LNCAP (cell line): ENCODE measurements at regions not wholly inside any gene's neighbourhood (a gene's known extent, or its start where the extent isn't known, plus 50 kb on each side); places are given as distances from the start of the nearest gene placed in this dataset.

Experiments used
- TF ChIP-seq, protein P1 (sequence below): fragments of 450-650 bp; IDR thresholded peaks from 2 replicates; pipeline ENCODE4 v1.5.1; 2017; ENCODE audit warnings: mild to moderate bottlenecking

DNA sequence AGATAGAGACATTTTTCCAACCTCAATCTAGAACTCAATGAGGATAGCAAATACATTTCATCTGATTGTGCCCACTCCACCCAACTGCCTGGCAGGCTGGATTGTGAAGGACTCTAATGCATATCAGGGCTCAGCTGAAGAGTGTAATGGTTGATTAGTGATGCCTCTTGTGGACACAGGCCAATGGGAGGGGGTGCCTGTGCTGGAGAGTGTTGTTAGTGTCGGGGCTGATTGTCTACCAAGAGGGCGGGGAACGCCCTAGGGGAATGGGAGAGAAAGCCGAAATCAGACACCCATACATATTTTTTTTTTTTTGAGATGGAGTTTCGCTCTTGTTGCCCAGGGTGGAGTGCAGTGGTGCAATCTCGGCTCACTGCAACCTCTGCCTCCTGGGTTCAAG, 103.7 kb upstream of the SALL4 start:
- TF ChIP-seq, protein P1, sequence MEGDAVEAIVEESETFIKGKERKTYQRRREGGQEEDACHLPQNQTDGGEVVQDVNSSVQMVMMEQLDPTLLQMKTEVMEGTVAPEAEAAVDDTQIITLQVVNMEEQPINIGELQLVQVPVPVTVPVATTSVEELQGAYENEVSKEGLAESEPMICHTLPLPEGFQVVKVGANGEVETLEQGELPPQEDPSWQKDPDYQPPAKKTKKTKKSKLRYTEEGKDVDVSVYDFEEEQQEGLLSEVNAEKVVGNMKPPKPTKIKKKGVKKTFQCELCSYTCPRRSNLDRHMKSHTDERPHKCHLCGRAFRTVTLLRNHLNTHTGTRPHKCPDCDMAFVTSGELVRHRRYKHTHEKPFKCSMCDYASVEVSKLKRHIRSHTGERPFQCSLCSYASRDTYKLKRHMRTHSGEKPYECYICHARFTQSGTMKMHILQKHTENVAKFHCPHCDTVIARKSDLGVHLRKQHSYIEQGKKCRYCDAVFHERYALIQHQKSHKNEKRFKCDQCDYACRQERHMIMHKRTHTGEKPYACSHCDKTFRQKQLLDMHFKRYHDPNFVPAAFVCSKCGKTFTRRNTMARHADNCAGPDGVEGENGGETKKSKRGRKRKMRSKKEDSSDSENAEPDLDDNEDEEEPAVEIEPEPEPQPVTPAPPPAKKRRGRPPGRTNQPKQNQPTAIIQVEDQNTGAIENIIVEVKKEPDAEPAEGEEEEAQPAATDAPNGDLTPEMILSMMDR: no peak

DNA sequence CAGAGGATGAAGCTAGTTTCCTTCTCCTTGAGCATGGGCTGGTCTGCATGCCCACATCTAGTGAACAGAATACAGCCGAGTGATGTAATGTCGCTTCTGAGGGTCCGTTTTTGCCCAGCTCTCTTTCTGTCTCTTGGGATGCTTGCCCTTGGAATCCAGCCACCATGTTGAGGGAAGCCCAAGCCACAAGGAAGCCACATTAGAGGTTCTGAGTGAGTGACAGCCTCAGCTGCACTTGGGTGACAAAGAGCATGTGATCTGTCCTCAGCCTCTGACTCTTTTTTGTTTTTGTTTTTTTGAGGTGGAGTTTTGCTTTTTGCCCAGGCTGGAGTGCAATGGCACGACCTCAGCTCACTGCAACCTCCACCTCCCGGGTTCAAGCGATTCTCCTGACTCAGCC, 100.6 kb upstream of the SALL4 start:
- TF ChIP-seq, protein P1: no peak

DNA sequence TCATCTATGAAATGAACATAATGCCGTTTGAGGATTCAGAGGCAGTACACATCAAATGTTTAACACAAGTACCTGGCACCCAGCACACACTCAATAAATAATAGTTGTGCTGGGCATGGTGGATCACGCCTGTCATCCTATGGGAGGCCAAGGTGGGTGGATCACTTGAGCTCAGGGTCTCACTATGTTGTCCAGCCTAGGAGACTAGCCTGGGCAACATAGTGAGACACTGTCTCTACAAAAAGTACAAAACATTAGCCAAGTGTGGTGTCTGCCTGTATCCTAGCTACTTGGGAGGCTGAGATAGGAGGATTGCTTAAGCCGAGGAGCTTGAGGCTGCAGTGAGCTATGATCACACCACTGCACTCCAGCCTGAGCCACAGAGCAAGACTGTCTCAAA, 98.1 kb upstream of the SALL4 start:
- TF ChIP-seq, protein P1: no peak

DNA sequence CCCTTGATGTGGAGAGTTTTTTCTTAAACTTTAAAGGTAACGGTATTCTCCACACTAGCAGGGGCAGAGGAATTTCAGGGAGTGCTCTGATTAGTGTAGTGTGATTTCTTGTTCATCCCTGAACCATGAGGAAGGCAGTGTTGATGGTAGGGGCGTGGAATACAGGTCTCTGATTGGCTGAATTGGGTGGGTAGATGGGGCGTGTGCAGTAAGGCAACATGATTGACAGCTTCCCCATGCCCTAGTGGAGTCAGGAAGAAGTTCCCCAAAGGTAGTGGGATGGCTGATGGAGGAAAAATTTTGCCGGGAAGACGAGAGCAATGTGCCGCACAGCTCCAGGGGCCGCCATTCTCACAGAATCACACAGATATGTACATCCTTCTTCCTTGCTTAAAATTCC, 97.4 kb upstream of the SALL4 start:
- TF ChIP-seq, protein P1: no peak

DNA sequence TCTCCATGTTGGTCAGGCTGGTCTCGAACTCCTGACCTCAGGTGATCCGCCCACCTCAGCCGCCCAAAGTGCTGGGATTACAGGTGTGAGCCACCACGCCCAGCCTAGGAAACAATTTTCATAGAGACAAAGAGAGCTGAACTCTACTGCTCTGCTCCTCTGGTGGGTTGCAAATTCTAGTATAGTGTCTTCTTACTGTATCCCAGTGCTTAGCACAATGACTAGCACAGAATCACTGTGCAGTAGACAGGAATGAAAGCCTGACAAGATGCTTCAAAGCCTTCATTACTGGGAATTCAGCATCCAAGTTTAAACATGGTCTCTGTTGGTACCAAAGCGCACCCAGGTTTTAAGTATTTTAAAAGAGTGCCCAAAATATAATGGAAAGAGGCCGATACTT, 96.5 kb upstream of the SALL4 start:
- TF ChIP-seq, protein P1: no peak

DNA sequence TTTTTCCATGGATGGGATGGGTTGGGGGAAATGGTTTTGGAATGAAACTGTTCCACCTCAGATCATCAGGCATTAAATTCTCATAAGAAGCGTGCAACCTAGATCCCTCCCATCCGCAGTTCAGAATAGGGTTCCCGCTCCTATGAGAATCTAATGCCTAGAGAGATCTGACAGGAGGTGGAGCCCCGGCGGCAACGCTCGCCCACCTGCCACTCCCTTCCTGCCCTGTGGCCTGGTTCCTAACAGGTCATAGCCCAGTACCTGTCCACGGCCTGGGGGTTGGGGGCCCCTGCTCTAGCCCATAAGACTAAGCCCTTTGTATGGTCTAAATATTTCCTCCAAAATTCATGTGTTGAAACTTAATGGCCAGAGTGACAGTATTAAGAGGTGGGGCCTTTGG, 92.3 kb upstream of the SALL4 start:
- TF ChIP-seq, protein P1: no peak

DNA sequence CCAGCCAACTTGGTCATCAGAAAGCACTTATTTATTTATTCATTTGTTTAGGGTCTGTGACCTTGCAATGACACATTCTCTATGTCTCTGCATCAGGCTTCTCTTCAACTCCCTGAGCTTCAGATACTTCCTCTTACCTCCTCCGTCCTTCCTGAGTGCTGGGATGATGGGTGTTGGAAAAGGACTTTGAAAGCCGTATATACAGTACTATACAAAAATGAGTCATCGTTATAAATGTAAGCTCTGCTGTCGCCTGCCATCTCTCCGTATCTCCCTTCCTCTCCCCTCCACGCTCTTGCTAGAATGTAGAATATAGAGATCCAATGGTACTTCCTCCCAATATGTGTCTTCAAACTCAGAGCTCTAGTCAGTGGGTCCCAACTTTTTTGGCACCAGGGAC, 91.9 kb upstream of the SALL4 start:
- TF ChIP-seq, protein P1: no peak

DNA sequence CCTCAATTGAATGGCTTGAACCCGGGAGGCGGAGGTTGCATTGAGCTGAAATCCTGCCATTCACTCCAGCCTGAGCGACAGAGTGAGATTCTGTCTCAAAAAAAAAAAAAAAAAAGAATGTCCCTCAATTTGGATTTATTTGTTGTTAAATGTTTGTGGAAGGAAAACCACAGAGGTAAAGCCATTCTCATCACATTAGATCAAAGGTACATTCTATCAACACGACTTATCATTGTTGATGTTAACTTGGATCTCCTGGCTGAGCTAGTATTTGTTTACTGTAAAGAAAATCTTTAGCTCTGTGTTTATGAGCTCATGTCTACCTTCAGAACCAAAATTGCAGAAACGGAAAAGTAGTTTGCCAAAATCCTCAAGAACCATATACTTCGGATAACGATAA, 91.4 kb upstream of the SALL4 start:
- TF ChIP-seq, protein P1: no peak
